NCI-H2227 (cell line): ENCODE measurements at regions not wholly inside any gene's neighbourhood (a gene's known extent, or its start where the extent isn't known, plus 50 kb on each side); places are given as distances from the start of the nearest gene placed in this dataset.
"Not testable (repeated sequence)": the region's sequence is repeated elsewhere in the genome, so short reads cannot be mapped to it uniquely, and the experiment has no call there.

Experiments
- DNase-seq: peaks from one replicate; lab custom pipeline; 2025; ENCODE audit not compliant: unreplicated experiment; lab: John Stamatoyannopoulos, UW

DNA sequence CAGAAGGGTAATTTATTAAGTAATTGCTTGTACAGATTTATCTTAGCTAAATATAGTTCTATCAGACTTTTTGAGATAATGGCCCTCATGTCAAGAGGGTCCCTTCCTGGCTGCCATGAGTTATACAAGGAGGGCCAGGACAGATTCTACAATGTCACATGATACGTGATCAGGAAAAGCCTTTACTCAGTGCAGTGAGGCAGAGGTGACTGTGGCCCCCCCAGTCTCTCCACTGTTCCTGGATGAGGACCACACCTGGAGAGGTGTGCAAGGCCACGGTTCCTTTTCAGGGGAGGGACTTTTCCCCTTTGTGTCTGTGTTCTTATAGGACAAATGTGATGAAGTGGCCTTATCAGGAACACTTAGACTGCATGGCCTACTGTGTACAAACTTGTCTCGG, 54.3 kb upstream of the LRCH1 start:
- no peak for DNase-seq

DNA sequence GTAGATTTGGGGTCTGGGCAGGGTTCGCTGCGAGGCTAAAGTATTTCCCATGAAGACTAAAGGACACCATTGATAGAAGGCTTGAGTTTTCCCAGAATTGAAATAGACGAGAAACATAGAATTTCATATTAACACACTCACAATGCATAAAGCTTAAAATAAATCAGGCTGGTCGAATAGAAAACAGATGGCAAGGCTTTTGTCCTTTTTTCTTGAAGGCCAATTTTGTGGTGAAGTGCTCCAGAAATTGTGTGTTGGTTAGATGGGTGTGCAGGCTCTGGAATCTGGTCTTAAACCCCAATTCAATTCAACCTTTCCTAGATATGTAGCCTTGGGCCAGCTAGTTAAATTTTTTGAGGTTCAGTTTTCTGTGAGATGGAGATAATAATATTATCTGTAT, 56.9 kb upstream of the LRCH1 start:
- DNase-seq: no peak

DNA sequence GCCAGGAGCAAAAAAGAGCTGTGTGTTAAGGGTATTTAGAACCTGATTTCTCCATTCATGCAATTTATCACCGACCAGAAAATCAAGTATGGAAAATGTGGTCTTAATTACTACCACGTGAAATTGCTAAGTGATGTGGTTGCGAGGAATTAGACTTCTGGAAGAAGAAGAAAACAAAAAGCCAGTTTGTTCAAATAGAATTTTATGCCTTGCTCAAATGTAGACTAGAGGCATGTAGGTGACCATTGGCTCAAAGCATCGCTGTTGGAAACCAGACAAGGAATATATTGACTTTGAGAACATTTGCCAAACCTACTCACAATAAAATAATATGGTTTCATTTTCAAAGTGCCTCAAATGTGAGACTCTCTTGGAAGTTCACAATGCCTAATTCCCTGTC, 57.3 kb upstream of the LRCH1 start:
- no peak for DNase-seq

DNA sequence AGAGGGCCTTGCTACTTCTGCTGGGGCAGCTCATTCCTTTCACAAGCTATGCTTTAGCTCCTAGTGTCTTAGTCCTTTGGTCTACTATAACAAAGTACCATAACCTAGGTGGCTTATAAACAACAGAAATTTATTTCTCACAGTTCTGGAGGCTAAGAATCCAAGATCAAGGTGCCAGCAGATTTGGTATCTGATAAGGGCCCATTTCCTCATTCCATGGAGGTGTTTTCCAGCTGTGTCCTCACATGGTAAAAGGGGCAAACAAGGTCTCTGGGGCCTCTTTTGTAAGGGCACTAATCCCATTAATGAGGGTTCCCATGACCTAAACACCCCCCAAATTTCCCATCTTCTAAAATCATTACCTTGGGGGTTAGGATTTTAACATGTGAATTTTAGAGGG, 57.9 kb upstream of the LRCH1 start:
- no peak for DNase-seq

DNA sequence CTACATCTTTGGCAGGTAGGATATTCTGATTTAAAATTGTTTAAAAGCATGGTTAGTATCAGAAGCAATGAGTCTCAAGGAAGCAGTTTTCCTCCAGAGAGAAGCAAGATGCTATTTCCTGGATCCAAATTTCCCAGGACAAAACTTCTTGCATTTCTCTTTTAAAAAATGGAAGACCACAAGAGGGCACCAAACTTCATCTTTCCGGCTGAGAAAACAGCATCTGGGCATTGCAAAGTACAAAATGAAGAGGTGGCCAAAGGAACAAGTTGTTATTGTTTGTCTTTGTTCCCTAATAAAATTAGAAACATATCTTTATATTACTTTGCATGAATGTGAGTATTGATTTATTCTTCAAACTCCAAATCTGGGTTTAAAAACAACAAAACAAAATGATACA, 60.0 kb upstream of the LRCH1 start:
- peak; percentile 48 for DNase-seq

DNA sequence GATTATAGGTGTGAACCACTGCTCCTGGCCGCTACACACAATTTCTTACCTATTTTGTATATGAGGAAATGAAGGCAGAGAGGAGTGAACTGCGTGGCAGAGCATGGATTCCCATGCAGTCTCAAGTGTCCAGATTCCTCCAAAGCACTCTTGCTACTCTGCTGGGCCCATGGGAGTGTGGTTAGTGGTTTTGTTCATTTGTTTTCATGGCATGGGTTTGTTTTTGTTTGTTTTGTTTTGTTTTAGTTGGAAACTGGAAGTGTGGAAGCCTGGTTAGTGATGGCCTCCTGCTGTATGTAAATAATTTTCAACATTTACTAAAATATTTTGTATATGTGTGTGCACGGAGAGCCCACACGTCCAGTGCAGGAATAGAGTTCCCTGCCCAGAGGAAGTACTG, 61.3 kb upstream of the LRCH1 start:
- DNase-seq: no peak

DNA sequence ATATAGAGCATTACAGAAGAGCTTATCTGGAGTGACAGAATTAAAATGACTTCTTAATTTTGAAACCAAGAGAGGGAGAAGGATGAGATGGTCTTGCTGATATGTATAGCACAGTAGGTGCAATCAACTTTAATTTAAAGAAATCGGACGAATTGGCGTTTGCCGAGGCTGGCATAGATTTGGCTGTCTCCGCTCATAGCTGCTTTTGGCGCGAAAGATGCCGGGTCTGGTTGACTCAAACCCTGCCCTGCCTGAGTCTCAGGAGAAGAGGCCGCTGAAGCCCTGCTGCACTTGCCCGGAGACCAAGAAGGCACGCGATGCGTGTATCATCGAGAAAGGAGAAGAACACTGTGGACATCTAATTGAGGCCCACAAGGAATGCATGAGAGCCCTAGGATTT, 62.3 kb upstream of the LRCH1 start:
- not testable (repeated sequence) for DNase-seq

DNA sequence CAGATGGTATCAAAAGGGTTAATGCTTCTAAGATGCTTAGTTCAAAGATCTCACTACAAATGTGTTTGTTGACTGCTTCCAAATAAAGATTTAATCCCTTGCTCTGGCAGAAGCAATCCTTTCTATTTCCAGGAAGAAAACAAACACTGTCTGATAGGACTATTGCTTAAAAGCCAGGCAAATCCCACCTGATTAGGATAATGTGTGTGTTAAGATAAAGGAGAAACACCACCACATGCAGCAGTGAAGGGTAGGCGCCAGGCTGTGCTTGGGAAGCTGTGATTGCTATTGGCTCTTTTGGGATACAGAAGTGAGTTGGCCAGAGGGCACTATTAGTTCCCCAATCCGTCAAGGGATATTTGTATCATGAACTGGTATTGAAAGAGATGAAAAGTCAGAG, 62.8 kb upstream of the LRCH1 start:
- DNase-seq: no peak

DNA sequence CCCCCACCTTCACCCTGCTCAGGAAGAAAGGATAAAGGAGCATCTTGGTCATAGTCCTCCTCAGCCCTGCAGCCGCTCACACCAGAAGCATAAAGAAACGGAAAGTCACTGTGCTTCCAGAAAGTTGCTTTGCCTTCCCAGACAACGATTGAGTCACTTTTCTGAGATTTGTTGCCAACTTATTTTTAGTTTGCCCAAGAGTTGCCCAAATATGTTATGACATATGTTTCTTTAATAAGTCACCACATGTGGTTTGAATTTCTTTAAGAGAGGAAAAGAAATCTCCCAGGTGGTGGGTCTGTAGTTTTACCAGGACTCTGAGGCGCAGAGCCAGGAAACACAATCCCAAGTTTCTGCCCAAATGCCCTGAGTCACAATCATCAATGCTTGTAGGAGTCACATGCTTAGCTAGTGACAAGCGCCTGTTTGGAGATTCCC, 63.4 kb upstream of the LRCH1 start:
- DNase-seq: no peak

DNA sequence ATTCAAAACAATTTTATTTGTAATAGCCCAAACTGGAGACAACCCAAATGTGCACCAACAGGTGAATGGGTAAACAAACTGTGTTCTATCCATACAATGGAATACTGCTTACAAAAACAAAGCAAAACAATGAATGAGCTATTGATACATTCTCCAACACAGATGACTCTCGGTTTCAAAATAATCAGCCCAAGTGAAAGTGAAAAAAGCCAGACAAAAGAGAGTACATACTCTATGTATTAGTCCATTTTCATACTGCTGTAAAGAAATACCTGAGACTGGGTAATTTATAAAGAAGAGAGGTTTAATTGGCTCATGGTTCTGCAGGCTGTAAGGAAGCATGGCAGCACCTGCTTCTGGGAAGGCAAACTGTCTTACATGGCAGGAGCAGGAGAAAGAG, 65.2 kb upstream of the LRCH1 start:
- no peak for DNase-seq

DNA sequence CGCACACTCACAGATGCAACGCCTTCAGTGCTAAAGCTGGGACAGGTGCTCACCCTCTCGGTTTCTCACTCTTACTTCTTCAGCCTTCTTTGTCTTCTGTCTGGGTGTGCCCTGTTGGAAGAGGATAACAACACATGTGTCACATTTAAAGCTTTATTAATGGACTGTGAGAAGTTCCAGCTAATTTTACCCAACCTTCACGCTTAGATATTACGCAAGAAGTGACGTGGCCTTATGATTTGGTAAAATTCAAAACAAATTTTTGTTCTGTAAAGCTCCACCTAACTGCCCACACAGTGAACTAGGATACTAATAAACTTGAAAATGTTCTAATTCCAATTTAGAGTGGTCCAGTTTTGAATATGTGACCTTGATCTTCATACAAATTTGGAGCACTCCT, 66.7 kb upstream of the LRCH1 start:
- DNase-seq: no peak

DNA sequence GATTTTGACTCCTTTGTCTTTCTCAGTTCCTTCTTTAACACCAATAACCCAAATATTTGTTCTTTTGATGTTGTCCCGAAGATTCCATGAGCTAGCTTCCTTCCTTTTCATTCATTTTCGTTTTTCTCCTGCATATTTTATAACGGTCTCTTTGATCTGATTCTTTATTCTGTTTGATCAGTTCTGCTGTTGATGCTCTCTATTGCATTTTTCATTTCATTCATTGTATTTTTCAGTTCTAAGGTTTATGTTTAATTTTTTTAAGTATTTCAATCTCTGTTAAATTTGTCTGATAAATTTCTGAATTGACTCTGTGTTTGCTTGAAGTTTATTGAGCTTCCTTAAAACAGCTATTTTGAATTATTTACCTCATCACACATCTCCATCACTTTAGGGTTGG, 68.4 kb upstream of the LRCH1 start:
- DNase-seq: no peak

DNA sequence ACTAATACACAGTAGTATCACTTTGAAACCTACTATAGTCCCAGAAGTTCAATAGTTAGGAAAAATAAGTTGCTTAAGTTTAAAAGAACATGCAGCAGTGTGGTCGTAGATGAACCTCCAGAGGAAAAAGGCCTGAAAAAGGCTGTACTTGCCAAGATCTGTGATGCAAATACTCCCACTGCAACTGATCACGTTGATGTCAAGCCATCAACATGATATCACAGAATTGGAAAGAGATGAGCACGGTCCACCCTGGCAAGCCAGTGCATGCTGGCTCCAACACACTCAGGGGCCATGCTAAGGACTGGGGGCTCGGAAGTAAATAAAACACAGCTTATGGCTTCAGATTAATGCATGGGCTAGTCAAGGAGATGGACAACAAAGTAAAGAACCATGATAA, 71.8 kb upstream of the LRCH1 start:
- no peak for DNase-seq

DNA sequence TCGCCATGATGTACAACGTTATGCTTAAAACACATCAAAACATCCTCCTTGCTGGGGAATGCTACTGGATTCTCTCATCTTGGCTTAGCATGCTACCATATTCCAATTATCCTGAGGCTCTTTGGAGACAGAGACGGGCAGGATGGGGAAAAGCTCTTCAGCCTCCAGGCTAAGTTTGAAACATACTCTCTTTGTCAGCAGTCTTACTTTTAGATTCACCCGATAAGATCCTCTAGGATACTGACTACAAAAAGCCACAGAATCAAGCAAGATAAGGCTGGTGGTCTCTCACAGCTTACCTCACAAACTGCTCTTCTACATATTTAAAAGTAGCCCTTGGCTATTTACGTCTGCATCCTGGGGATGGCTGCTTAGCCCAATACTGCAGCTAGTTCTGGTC, 72.8 kb upstream of the LRCH1 start:
- DNase-seq: no peak

DNA sequence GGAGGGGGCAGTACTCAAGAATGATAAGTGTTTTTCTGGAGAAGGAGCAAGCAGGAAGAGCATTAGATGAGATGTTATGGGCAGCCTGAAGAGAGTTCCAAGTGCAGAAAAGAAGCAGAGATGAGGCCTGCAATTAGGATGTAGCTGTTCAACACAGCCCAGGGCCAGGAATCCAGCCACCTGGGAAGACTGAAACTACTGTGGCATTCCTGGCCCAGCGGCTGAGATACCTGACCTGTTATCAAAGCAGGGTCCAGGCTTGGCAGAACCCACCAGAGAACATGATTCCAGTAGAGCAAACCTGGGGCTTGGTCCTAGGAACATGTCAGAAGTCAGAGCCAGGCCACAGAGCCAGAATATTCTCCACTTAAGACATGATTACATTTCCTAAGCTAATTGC, 73.3 kb upstream of the LRCH1 start:
- DNase-seq: no peak

DNA sequence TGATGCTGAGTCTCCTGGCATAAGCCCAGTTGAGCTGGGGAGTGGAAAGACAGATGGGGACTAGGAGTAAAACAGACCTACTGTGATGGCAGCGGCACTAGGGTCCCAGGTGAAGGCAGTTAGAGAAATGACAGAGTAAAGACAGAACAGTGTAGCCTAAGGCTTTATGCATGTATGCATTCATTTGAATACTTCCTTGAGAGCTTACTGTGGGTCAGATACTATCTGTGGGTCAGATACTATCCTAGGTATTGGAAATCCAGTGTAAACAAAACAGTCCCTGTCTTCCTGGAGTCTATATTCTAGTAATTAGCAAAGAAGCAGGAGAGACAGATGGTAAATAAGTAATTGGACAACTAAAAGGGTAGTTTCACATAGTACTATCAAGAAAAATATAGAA, 73.7 kb upstream of the LRCH1 start:
- no peak for DNase-seq

DNA sequence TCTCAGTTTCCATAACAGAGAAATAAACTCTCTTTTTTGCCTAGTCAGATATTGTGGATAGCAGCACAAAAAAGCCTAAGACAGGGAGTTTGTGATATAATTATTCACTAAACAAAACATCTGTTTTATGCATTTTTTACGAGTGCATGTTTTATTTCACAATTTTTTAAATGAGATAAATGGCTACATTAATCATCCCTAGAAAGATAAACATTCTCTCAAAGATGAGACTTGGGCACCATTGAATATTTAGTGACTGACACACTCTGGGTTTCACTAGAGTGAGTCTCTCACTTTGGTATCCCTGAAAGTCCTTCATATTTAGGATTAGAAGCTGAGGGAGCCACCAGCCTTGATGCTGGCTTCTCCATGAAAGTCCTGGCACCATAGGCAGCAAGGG, 74.3 kb upstream of the LRCH1 start:
- no peak for DNase-seq

DNA sequence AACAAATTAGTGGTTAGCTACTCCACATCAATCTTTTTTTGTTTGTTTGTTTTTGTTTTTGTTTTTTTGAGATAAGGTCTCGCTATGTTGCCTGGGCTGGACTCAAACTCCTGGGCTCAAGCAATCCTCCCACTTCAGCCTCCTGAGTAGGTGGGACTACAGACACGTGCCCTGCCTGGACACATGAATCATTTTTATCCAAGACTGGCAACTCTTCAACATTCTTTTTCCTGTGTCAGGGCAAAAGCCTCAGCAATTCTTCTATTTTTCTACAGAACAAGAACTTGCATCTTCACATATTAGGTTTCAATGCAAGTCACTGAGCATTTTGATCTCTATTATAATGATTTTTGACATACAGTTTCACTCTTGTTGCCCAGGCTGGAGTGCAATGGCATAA, 76.8 kb upstream of the LRCH1 start:
- no peak for DNase-seq

DNA sequence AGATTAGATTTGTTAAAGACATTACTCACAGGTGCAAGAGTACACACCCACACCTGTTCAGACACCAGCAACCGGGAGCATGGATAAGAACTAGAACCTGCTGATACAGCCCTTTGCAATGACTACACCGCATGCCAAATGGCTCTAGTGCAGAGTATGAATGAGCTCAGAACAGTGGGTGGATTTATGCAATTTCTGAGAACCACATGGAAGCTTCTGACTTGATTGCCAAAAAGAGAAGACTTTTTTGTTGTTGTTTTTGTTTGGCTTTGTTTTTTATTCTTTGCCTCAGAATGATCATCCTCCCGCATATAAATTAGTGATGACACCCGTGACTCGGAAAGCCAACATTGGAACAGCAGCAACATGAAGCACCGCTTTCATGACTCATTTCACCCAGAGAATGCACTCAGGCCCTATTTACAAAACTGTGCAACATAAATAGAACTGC, 77.4 kb upstream of the LRCH1 start:
- DNase-seq: no peak

DNA sequence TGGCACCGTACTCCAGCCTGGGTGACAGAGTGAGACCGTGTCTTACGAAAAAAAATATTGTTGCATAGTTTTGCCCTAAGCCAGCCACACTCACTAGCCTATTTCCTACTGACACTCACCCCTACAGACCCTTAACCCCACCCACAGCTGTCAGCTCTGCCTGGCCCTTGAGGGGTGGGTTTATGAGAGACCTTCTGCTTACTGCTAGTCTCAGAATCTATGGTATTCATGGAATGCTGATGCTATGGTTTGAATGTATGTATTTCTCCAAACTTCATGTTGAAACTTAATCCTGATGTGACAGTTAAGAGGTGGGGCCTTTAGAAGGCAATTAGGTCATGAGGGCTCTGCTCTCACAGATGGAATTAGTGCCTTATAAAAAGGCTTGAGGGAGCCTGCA, 79.2 kb upstream of the LRCH1 start:
- DNase-seq: no peak

DNA sequence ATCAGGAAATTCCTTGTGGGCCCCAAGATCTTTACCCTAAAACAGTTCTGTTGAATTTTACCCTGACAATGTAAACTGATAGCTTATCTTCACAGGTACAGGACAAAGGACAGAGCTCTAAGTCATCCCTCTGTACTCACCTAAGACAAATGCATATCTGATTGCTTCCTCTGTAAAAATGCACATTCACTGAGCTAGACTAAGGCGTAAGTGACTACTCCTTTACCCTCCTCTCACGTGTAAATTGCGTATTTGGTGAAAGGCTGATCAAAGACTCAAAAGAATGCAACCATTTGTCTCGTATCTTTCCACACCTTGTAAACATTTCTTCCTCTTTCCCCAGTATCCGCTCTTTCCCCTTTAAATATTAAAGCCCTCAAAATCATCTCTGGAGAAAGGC, 80.6 kb upstream of the LRCH1 start:
- DNase-seq: no peak

DNA sequence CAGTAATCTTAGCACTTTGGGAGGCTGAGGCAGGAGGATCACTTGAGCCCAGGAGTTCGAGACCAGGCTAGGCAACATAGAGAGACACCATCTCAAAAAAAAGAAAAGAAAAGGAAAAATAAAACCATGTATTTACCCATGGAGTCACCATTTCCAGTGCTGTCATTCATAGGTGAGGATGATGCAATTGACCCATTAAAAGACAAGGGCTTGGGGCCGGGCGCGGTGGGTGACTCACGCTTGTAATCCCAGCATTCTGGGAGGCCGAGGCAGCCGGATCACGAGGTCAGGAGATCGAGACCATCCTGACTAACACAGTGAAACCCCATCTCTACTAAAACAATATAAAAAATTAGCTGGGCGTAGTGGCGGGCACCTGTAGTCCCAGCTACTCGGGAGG, 82.6 kb upstream of the RUBCNL start:
- DNase-seq: not testable (repeated sequence)

DNA sequence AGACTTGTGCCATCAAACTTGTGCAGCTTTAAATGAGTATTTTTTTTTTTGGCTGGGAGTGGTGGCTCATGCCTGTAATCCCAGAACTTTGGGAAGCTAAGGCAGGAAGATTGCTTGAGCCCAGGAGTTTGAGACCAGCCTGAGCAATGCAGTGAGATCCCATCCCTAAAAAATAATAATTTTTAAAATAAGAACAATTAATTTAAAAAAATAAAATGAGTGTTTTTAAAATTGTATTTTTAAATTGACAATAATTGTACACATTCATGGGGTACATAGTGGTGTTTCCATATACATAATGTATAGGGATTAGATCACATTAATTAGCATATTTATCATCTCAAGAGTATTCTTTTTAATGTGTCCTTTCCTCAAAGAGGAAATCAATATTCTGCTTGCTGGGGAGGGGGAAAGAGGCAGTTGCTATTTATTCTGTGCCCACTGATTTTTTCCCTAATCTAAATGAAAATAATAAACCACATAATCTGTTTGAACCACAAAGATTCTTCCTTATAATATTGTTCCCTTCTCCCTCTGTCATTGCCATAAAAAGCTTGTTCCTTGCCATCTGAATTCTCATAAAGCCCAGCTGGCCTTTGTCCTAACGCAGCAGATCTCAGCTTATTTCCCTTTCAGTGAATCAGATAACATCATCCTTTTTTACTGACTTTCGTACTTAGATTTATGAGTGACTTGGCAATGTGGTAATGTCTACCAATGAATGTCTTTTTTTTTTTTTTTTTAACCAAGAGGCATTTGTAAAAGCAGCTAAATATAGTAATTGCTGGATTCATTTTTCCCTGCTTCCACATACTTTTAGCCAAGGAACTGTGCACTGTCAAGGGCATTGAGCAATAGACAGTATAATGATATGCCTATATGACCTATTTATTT, 81.8 kb upstream of the RUBCNL start:
- no peak for DNase-seq
